ENCODE measurements at regions not wholly inside any gene's neighbourhood (a gene's known extent, or its start where the extent isn't known, plus 50 kb on each side); places are given as distances from the start of the nearest gene placed in this dataset.

DNA sequence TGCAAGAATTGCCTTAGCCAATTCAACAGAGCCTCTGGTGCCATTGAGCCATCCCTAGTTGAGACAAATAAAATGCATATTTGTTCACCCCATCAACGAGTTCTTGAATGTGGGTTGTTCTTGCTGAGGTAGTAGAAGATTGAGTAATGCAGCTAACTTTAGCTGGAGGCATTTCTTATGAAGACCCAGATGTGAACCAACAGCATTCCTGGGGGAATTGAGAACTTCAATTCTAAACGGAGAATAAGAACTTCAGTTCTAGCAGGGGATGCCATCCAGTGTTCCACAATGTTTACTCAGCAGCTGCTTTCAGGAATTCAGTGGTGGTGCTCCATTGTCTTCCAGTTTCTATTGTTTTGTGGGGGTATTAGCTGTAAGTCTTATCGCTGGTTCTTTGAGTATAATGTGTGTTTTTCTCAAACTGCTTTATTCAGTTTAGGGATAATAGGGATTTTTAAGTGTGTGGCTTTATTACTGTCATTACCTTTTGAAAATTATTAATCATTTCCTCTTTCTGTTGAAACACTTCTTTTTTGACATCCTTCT lies 1968.2 kb upstream of the NUDT12 start:
- Histone ChIP-seq H3K27ac (ENCODE audit: insufficient read depth, low read length) (no peak overlapping the region), H2AK5ac (ENCODE audit: low read depth, low read length) (no peak overlapping the region), H4K20me1 (ENCODE audit: insufficient read depth, low read length) (no peaks in the 10 kb centered on the region), H3K36me3 (ENCODE audit: control insufficient read depth, insufficient read depth, low read length) (no peaks in the 10 kb centered on the region), H3K4me1 (ENCODE audit: control insufficient read depth, insufficient read depth, low read length) (no peaks in the 10 kb centered on the region), H2BK20ac (ENCODE audit: low read depth, low read length) (no peak overlapping the region), H2BK120ac (ENCODE audit: low read depth, low read length) (no peak overlapping the region), H4K8ac (ENCODE audit: low read depth in 2 of 2, low read length in 2 of 2) (no peak overlapping the region), H3K9me1 (ENCODE audit: insufficient read depth, low read length) (no peaks in the 10 kb centered on the region), H2AK9ac (replicated peaks; ENCODE audit: low read depth, low read length, poor library complexity) (no peak overlapping the region), H3K4me3 (ENCODE audit: insufficient read depth, low read depth, low read length) (no peak overlapping the region), H4K91ac (ENCODE audit: insufficient read depth, low read depth, low read length) (no peak overlapping the region), H2AFZ (replicated peaks; ENCODE audit: low read length, poor library complexity) (no peak overlapping the region), H3K27me3 (ENCODE audit: control insufficient read depth, insufficient read depth, low read length) (no peaks in the 10 kb centered on the region), H3K79me1 (ENCODE audit: low read depth in 1 of 2, low read length in 2 of 2) (no peaks in the 10 kb centered on the region), H3K9ac (ENCODE audit: low read depth, low read length) (no peak overlapping the region), H3K4ac (ENCODE audit: low read depth, low read length) (no peak overlapping the region), H4K5ac (ENCODE audit: low read depth, low read length) (no peak overlapping the region), H3K14ac (replicated peaks; ENCODE audit: low read depth, low read length) (no peak overlapping the region), H2BK5ac (ENCODE audit: low read depth, low read length, poor library complexity, severe bottlenecking) (no peak overlapping the region), H2BK15ac (ENCODE audit: low read depth, low read length) (no peak overlapping the region), H3K23ac (ENCODE audit: low read depth, low read length) (no peak overlapping the region), H3K18ac (ENCODE audit: low read depth, low read length) (no peak overlapping the region), H3K56ac (ENCODE audit: extremely low read depth, insufficient read depth, low read length) (no peak overlapping the region), H3K4me2 (ENCODE audit: low read depth, low read length) (no peak overlapping the region), H3K9me3 (ENCODE audit: control insufficient read depth, insufficient read depth, low read length) (peaks cover 5% of the 10 kb centered on the region; the same call in 1 of the 2 replicates)
- in situ Hi-C loops (cut with MboI; ENCODE audit: low sequenced_read_pairs) (no loop called here), dilution Hi-C loops (cut with HindIII; ENCODE audit: low sequenced_read_pairs, unreplicated experiment) (no loop called here), intact Hi-C loops (cut with micrococcal nuclease) (no loop called here)
- no TSS peak for BruUV-seq (replicated peaks)
- no peak for ATAC-seq (ENCODE audit: low read depth)
- WGBS, 2 experiments (ENCODE audit: extremely low coverage in 2 of 2, insufficient read length in 1 of 2) = no CpG with 5 or more reads among the region's 3 CpGs
- TF ChIP-seq MXI1 (IDR thresholded peaks at IDR 0.05; ENCODE audit: borderline replicate concordance, low read depth, low read length) = no peak
- ChIA-PET POLR2A (ENCODE audit: unreplicated experiment) (no interaction called here), CTCF (no interaction called here)
- no peak for DNase-seq

Data from IMR-90 (cell line).